D721Med (cell line): ENCODE measurements at regions not wholly inside any gene's neighbourhood (a gene's known extent, or its start where the extent isn't known, plus 50 kb on each side); places are given as distances from the start of the nearest gene placed in this dataset.
"Not testable (repeated sequence)": the region's sequence is repeated elsewhere in the genome, so short reads cannot be mapped to it uniquely, and the experiment has no call there.

ENCODE experiments used
- DNase-seq: peaks from one replicate; pipeline ENCODE4 v3.0.0; 2011; ENCODE audit warnings: low spot score; ENCODE audit not compliant: insufficient read length
- FAIRE-seq: peaks from 2 replicates; lab custom pipeline; 2011; peaks lifted over from hg19 to GRCh38; lab: Jason Lieb, UNC
- CTCF ChIP-seq: IDR thresholded peaks from 2 replicates; pipeline ENCODE4 v1.5.1; 2012; ENCODE audit warnings: mild to moderate bottlenecking, control low read depth; ENCODE audit not compliant: insufficient read depth; ENCODE audit errors: missing control alignments

- FAIRE-seq, result no peak
- TF ChIP-seq CTCF, result no peak
- DNase-seq, result no peak
Measured at GRCh38 chrX:113391875-113392274, 551.2 kb upstream of the AMOT start.

DNA sequence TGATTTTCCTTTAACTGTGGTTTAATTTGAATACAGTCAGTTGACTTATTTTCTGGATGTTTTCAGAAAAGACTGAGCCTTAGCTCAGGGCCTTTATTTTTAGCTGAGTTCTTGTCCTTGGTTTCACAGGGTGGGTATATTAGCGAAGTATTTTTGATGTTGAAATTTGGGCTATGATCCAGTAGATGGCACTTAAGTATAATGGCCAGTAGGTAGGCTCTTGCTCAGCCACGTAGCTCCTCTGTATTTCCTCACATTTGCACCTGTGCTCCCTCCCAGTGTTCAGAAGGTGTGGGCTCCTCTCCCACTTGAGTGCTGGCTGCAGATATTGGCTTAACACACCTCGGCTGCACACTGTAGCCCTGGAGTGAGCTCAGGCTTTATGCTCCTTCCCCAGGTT, 549.9 kb upstream of the AMOT start:
- DNase-seq, result no peak
- FAIRE-seq, result no peak

DNA sequence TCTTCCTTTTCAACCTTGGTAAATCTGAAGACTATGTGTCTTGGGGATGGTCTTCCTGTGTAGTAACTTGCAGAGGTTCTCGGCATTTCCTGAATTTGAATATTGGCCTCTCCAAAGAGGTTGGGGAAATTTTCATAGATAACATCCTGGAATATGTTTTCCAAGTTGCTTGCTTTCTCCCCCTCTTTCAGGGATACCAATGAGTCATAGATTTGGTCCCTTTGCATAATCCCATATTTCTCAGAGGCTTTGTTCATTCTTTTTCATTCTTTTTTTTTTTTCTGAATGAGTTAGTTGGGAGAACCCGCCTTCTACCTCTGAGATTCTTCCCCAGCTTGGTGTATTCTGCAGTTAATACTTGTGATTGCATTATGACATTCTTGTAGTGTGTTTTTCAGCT, 549.2 kb upstream of the AMOT start:
- no peak for TF ChIP-seq CTCF
- FAIRE-seq, result no peak
- DNase-seq, result no peak

More for the DNA sequence above, 549.9 kb upstream of the AMOT start:
- TF ChIP-seq CTCF, result no peak

DNA sequence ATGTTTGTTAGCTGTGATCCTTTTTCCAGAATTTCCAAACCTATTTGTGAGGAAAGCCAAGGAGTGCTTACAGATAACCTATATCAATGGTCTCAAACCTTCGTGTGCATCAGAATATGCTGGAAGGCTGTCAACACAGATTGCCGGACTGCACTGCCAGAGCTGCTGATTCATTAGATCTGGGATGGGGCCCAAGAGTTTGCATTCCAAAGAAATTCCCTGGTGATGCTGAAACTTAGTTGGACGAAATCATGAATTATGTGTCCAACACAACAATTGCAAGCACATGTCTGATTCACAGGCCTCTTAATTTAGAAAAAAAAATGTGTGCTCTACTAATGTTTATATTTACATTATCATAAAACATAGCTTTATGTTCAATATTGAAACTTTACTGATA, 544.0 kb upstream of the AMOT start:
- no peak for TF ChIP-seq CTCF
- FAIRE-seq, result no peak
- DNase-seq, result no peak

GRCh38 chrX:113373421-113373820, 532.8 kb upstream of the AMOT start:
- not testable (repeated sequence) for DNase-seq, FAIRE-seq

DNA sequence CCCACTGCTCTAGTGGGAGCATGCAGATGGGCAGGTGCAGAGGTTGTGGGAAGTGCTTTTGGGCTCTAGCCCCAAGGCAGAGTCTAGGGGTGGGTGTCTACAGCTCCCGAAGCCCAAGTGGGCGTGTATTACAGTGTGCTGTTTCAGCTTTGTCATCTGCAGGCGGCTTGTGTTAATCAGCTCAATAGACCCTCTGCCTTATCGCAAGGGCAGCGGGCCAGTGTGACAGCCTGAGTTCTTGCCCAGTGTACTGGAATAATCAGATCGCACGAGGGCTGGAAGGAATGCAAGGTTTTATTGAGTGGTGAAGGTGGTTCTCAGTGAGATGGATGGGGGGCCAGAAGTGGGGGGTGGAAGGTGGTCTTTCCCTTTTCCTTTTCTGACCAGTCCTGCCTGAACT, 529.4 kb upstream of the AMOT start:
- TF ChIP-seq CTCF, result no peak
- no peak for FAIRE-seq
- DNase-seq, result no peak

GRCh38 chrX:113369056-113369455, 528.4 kb upstream of the AMOT start:
- no peak for FAIRE-seq
- no peak for DNase-seq
- no peak for TF ChIP-seq CTCF

GRCh38 chrX:113353134-113353533, 512.5 kb upstream of the AMOT start:
- no peak for TF ChIP-seq CTCF
- DNase-seq, result no peak

More at GRCh38 chrX:113353134-113353533, 512.5 kb upstream of the AMOT start:
- FAIRE-seq, result no peak
